ENCODE measurements at regions not wholly inside any gene's neighbourhood (a gene's known extent, or its start where the extent isn't known, plus 50 kb on each side); places are given as distances from the start of the nearest gene placed in this dataset.

GRCh38 chr3:193826159-193826795 is 233.3 kb downstream of the OPA1 start:
- TF ChIP-seq POLR2AphosphoS5 (IDR thresholded peaks at IDR 0.05) (no peak), POLR2A (IDR thresholded peaks at IDR 0.05) (no peak)
- TF ChIP-seq, protein P1, sequence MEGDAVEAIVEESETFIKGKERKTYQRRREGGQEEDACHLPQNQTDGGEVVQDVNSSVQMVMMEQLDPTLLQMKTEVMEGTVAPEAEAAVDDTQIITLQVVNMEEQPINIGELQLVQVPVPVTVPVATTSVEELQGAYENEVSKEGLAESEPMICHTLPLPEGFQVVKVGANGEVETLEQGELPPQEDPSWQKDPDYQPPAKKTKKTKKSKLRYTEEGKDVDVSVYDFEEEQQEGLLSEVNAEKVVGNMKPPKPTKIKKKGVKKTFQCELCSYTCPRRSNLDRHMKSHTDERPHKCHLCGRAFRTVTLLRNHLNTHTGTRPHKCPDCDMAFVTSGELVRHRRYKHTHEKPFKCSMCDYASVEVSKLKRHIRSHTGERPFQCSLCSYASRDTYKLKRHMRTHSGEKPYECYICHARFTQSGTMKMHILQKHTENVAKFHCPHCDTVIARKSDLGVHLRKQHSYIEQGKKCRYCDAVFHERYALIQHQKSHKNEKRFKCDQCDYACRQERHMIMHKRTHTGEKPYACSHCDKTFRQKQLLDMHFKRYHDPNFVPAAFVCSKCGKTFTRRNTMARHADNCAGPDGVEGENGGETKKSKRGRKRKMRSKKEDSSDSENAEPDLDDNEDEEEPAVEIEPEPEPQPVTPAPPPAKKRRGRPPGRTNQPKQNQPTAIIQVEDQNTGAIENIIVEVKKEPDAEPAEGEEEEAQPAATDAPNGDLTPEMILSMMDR (IDR thresholded peaks at IDR 0.05), result peak in 1 of 3 donors; percentile 24
- Histone ChIP-seq H3K36me3 (no peaks in the 10 kb centered on the region), H3K27me3 (no peaks in the 10 kb centered on the region), H3K4me1 (peaks cover 0 to 4% of the 10 kb centered on the region in 2 donors), H3K9me3 (no peaks in the 10 kb centered on the region), H3K27ac (peak overlapping the region; percentile 8 to 75), H3K4me3 (no peak overlapping the region)
- DNase-seq (ENCODE audit: low spot score in 2 of 2), result peak in 1 of 2 donors; percentile 44
- intact Hi-C loops (cut with DNase I; ENCODE audit: low total_unique reads), result no loop called here

DNA sequence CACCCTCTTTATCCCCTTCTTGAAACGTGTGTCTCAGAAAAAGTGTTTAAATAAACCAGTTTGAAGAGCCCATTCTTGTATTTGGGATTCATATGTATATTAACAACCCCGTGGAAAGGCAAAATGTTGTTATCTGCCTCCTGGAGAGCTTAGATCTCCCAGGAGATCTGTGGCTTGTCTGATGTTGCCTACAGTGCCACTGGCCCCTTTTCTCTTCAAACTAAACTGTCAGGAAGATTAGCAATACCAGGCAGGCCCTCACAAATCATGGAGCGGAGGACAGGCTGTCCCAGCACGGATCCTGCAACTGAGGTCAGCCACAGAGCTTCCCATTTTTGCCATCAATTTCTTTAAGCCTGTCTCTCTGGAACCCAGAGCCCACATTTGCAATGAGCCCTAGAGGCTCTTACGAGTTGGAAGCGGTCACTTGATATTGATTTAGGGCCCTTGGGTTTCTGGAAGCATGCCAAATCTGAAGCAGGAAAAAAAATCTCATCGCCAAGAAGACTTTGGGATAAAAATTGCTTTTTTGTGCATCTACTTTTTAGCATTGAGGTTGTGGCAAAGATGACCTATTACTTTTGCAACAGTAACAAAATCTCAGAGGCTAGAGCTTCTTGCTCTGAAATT is 234.1 kb downstream of the OPA1 start:
- H3K27me3 ChIP-seq, result no peaks in the 10 kb centered on the region
- TF ChIP-seq POLR2A (IDR thresholded peaks at IDR 0.05) (no peak), POLR2AphosphoS5 (IDR thresholded peaks at IDR 0.05) (no peak)
- TF ChIP-seq, protein P1 (IDR thresholded peaks at IDR 0.05), result no peak
- no peaks in the 10 kb centered on the region for H3K36me3 ChIP-seq
- peaks cover 0 to 8% of the 10 kb centered on the region in 2 donors for H3K4me1 ChIP-seq
- no peak overlapping the region for H3K4me3 ChIP-seq
- peak overlapping the region; percentile 8 to 75 for H3K27ac ChIP-seq
- DNase-seq (ENCODE audit: low spot score in 2 of 2), result no peak
- intact Hi-C loops (cut with DNase I; ENCODE audit: low total_unique reads), result loop anchor here (1.0 kb wide), 1 partner anchor 37 kb away; no protein-coding TSS in a partner anchor
- H3K9me3 ChIP-seq, result no peaks in the 10 kb centered on the region

DNA sequence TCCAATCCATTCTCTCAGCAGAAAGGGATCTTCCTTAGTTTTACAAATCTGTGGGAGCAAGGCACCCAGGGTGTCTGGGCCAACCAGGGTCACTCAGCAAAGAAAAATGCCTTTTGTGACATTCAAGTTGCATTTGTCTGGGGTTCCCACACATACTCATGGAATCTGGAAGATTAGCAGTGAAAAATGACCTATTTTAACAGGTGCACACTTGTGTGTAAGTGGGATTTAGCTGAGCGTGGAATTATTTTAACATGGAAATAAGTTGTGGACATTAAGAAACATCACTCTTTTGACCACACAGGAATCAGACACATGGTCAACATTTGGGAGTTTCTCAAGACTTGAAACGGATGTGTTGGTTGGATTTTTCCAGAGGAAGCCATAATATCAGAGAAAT is 234.9 kb downstream of the OPA1 start:
- no peak for DNase-seq (ENCODE audit: low spot score in 2 of 2)
- Histone ChIP-seq H3K27me3 (no peaks in the 10 kb centered on the region), H3K4me3 (no peak overlapping the region), H3K36me3 (no peaks in the 10 kb centered on the region), H3K9me3 (no peaks in the 10 kb centered on the region), H3K27ac (peak overlapping the region; percentile 80 to 96), H3K4me1 (peaks cover 0 to 8% of the 10 kb centered on the region in 2 donors)
- TF ChIP-seq POLR2A (IDR thresholded peaks at IDR 0.05), result no peak
- no peak for TF ChIP-seq POLR2AphosphoS5 (IDR thresholded peaks at IDR 0.05)
- TF ChIP-seq, protein P1 (IDR thresholded peaks at IDR 0.05), result no peak
- intact Hi-C loops (cut with DNase I; ENCODE audit: low total_unique reads), result loop anchor here (1.0 kb wide), 1 partner anchor 38 kb away; no protein-coding TSS in a partner anchor

- Histone ChIP-seq H3K4me1 (peaks cover 0 to 8% of the 10 kb centered on the region in 2 donors), H3K9me3 (no peaks in the 10 kb centered on the region), H3K36me3 (no peaks in the 10 kb centered on the region), H3K27me3 (no peaks in the 10 kb centered on the region), H3K4me3 (no peak overlapping the region), H3K27ac (peak overlapping the region; percentile 80 to 96)
- TF ChIP-seq POLR2A (IDR thresholded peaks at IDR 0.05), result no peak
- TF ChIP-seq POLR2AphosphoS5 (IDR thresholded peaks at IDR 0.05), result peak in 1 of 3 donors; percentile 72
- intact Hi-C loops (cut with DNase I; ENCODE audit: low total_unique reads), result no loop called here
- peak; percentile 69 to 77 for DNase-seq (ENCODE audit: low spot score in 2 of 2)
Measured at GRCh38 chr3:193828477-193828876, 235.5 kb downstream of the OPA1 start.

DNA sequence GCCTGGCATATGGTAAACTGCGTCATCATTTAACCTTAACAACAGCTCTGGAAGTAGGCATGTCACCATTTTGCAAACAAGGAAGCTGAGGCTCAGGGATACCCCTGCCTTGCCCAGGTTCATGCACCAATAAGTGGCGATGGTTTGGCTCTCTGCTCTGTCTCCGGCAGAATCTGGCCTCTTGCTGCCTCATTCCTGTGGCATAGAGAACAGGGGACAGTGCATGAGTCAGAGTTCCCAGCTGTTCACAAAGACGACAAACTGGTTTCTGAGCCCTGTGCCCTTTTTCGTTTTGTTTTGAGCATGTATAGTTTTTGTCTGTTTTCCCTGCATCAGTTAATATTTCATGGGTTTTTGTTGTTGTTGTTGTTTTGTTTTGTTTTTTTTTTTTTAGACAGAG is 236.8 kb downstream of the OPA1 start:
- Histone ChIP-seq H3K4me3 (no peak overlapping the region), H3K36me3 (no peaks in the 10 kb centered on the region), H3K27ac (peak overlapping the region; percentile 88 to 96), H3K27me3 (no peaks in the 10 kb centered on the region), H3K4me1 (peaks cover 0 to 8% of the 10 kb centered on the region in 2 donors), H3K9me3 (no peaks in the 10 kb centered on the region)
- intact Hi-C loops (cut with DNase I; ENCODE audit: low total_unique reads), result no loop called here
- peak; percentile 71 to 94 for DNase-seq (ENCODE audit: low spot score in 2 of 2)
- TF ChIP-seq POLR2A (IDR thresholded peaks at IDR 0.05) (no peak), POLR2AphosphoS5 (IDR thresholded peaks at IDR 0.05) (peak in 2 of 3 donors; percentile 43 to 78)
- TF ChIP-seq, protein P1 (IDR thresholded peaks at IDR 0.05), result no peak
